ENCODE measurements at regions not wholly inside any gene's neighbourhood (a gene's known extent, or its start where the extent isn't known, plus 50 kb on each side); places are given as distances from the start of the nearest gene placed in this dataset.

- ATAC-seq (no peak), DNase-seq (no peak)
- intact Hi-C loops (cut with micrococcal nuclease): no loop called here
Observed at GRCh38 chr4:58587856-58588255, 1477.7 kb upstream of the IGFBP7 start.

- DNase-seq: no peak
- intact Hi-C loops (cut with micrococcal nuclease): no loop called here
- ATAC-seq: no peak
Observed at GRCh38 chr4:58566260-58566659, 1456.1 kb upstream of the IGFBP7 start.

GRCh38 chr4:58564695-58565475 is 1454.7 kb upstream of the IGFBP7 start:
- intact Hi-C loops (cut with micrococcal nuclease): no loop called here
- no peak for DNase-seq
- no peak for ATAC-seq

- no peak for ATAC-seq
- intact Hi-C loops (cut with micrococcal nuclease): no loop called here
- DNase-seq: no peak
Observed at GRCh38 chr4:58561170-58561569, 1451.0 kb upstream of the IGFBP7 start.

- intact Hi-C loops (cut with micrococcal nuclease): no loop called here
Observed at GRCh38 chr4:58560736-58561135, 1450.6 kb upstream of the IGFBP7 start.

GRCh38 chr4:58553679-58554078 is 1443.5 kb upstream of the IGFBP7 start:
- no peak for DNase-seq
- intact Hi-C loops (cut with micrococcal nuclease): no loop called here
- ATAC-seq: no peak

More at GRCh38 chr4:58560736-58561135, 1450.6 kb upstream of the IGFBP7 start:
- ATAC-seq (no peak), DNase-seq (no peak)

- no peak for DNase-seq
- intact Hi-C loops (cut with micrococcal nuclease): no loop called here
- no peak for ATAC-seq
Observed at GRCh38 chr4:58553031-58553430, 1442.8 kb upstream of the IGFBP7 start.

GRCh38 chr4:58551676-58552075 is 1441.5 kb upstream of the IGFBP7 start:
- DNase-seq: no peak
- intact Hi-C loops (cut with micrococcal nuclease): no loop called here
- no peak for ATAC-seq

GRCh38 chr4:58543465-58543864 is 1433.3 kb upstream of the IGFBP7 start:
- DNase-seq: no peak
- intact Hi-C loops (cut with micrococcal nuclease): no loop called here
- ATAC-seq: no peak

GRCh38 chr4:58541926-58542325 is 1431.7 kb upstream of the IGFBP7 start:
- intact Hi-C loops (cut with micrococcal nuclease): no loop called here
- ATAC-seq (no peak), DNase-seq (no peak)

- ATAC-seq (no peak), DNase-seq (no peak)
- intact Hi-C loops (cut with micrococcal nuclease): no loop called here
Observed at GRCh38 chr4:58522765-58523382, 1412.7 kb upstream of the IGFBP7 start.

- ATAC-seq (no peak), DNase-seq (no peak)
- intact Hi-C loops (cut with micrococcal nuclease): no loop called here
Observed at GRCh38 chr4:58515226-58515625, 1405.0 kb upstream of the IGFBP7 start.

- DNase-seq: no peak
- intact Hi-C loops (cut with micrococcal nuclease): no loop called here
- ATAC-seq: no peak
Observed at GRCh38 chr4:58514299-58514698, 1404.1 kb upstream of the IGFBP7 start.

- intact Hi-C loops (cut with micrococcal nuclease): no loop called here
- no peak for DNase-seq
- no peak for ATAC-seq
Observed at GRCh38 chr4:58510652-58511051, 1400.5 kb upstream of the IGFBP7 start.

- DNase-seq (no peak), ATAC-seq (no peak)
- intact Hi-C loops (cut with micrococcal nuclease): no loop called here
Observed at GRCh38 chr4:58507079-58507478, 1396.9 kb upstream of the IGFBP7 start.

- DNase-seq (no peak), ATAC-seq (no peak)
- intact Hi-C loops (cut with micrococcal nuclease): no loop called here
Observed at GRCh38 chr4:58502839-58503238, 1392.7 kb upstream of the IGFBP7 start.

- intact Hi-C loops (cut with micrococcal nuclease): no loop called here
- DNase-seq: no peak
- ATAC-seq: no peak
Observed at GRCh38 chr4:58499182-58499581, 1389.0 kb upstream of the IGFBP7 start.

- no peak for ATAC-seq
- DNase-seq: no peak
- intact Hi-C loops (cut with micrococcal nuclease): no loop called here
Observed at GRCh38 chr4:58491620-58492019, 1381.4 kb upstream of the IGFBP7 start.

GRCh38 chr4:58477950-58478349 is 1367.8 kb upstream of the IGFBP7 start:
- intact Hi-C loops (cut with micrococcal nuclease): no loop called here
- DNase-seq: no peak
- ATAC-seq: no peak

GRCh38 chr4:58477513-58477912 is 1367.3 kb upstream of the IGFBP7 start:
- DNase-seq (no peak), ATAC-seq (no peak)
- intact Hi-C loops (cut with micrococcal nuclease): no loop called here

- DNase-seq: no peak
- intact Hi-C loops (cut with micrococcal nuclease): no loop called here
- ATAC-seq: no peak
Observed at GRCh38 chr4:58475097-58475496, 1364.9 kb upstream of the IGFBP7 start.

Measured in left ventricle myocardium superior (tissue), 1 donor.